Endodermal cell (in vitro differentiated cells): ENCODE measurements at regions not wholly inside any gene's neighbourhood (a gene's known extent, or its start where the extent isn't known, plus 50 kb on each side); places are given as distances from the start of the nearest gene placed in this dataset.

Source experiments
- DNase-seq: peaks from one replicate; pipeline ENCODE4 v3.0.0-alpha.2; 2017
- H3K27ac ChIP-seq: 2 replicates; pipeline ENCODE4 v1.5.1; 2013; ENCODE audit warnings: mild to moderate bottlenecking, low read depth, low read length, moderate library complexity
- H3K27me3 ChIP-seq: 2 replicates; pipeline ENCODE4 v1.6.1; 2013; ENCODE audit warnings: mild to moderate bottlenecking, low read length, moderate library complexity; ENCODE audit not compliant: insufficient read depth, control insufficient read depth, poor library complexity, severe bottlenecking
- H3K36me3 ChIP-seq: 2 replicates; pipeline ENCODE4 v1.7.0; 2013; ENCODE audit warnings: mild to moderate bottlenecking, low read length, moderate library complexity; ENCODE audit not compliant: control insufficient read depth, insufficient read depth
- H3K4me1 ChIP-seq: one replicate; pipeline ENCODE4 v1.7.0; 2013; ENCODE audit warnings: low read length; ENCODE audit not compliant: control insufficient read depth, insufficient read depth
- H3K4me3 ChIP-seq: 2 replicates; pipeline ENCODE4 v1.5.1; 2013; ENCODE audit warnings: mild to moderate bottlenecking, low read length, moderate library complexity
- H3K9ac ChIP-seq: 2 replicates; pipeline ENCODE4 v1.6.1; 2013; ENCODE audit warnings: mild to moderate bottlenecking, low read length, moderate library complexity; ENCODE audit not compliant: poor library complexity, severe bottlenecking; ENCODE audit errors: extremely low read depth
- H3K9me3 ChIP-seq: 2 replicates; pipeline ENCODE4 v1.6.1; 2013; ENCODE audit warnings: mild to moderate bottlenecking, low read length, moderate library complexity; ENCODE audit not compliant: control insufficient read depth
- H3K27ac Mint-ChIP-seq: 2 replicates; pipeline ENCODE4 v1.8.0; 2020; ENCODE audit warnings: mixed read lengths
- H3K27me3 Mint-ChIP-seq: 2 replicates; pipeline ENCODE4 v1.8.0; 2021; ENCODE audit warnings: mild to moderate bottlenecking, mixed read lengths; ENCODE audit not compliant: insufficient read depth
- H3K36me3 Mint-ChIP-seq: 2 replicates; pipeline ENCODE4 v1.8.0; 2020; ENCODE audit warnings: low read depth, mixed read lengths
- H3K4me1 Mint-ChIP-seq: 2 replicates; pipeline ENCODE4 v1.8.0; 2020; ENCODE audit warnings: mixed read lengths
- H3K4me3 Mint-ChIP-seq: 2 replicates; pipeline ENCODE4 v1.8.0; 2020; ENCODE audit warnings: mild to moderate bottlenecking, moderate library complexity, mixed read lengths
- H3K9me3 Mint-ChIP-seq: 2 replicates; pipeline ENCODE4 v1.8.0; 2020; ENCODE audit warnings: mild to moderate bottlenecking, mixed read lengths
- WGBS, 2 experiments: methylation state at CpG; one replicate each; pipeline versions ENCODE4 v1.1.5 to v1.1.7; 2013; ENCODE audit warnings: missing lambda C conversion rate in 2 of 2, mixed read lengths in 1 of 2; ENCODE audit not compliant: insufficient coverage in 1 of 2, insufficient read length in 1 of 2; 5-methylcytosine and 5-hydroxymethylcytosine counted together
- TF ChIP-seq, protein P1 (sequence below): fragments of 200-600 bp; sonication (generic); conservative IDR thresholded peaks from 2 replicates; pipeline ENCODE4 v1.5.0; 2021; ENCODE audit warnings: antibody characterized with exemption, mild to moderate bottlenecking

DNA sequence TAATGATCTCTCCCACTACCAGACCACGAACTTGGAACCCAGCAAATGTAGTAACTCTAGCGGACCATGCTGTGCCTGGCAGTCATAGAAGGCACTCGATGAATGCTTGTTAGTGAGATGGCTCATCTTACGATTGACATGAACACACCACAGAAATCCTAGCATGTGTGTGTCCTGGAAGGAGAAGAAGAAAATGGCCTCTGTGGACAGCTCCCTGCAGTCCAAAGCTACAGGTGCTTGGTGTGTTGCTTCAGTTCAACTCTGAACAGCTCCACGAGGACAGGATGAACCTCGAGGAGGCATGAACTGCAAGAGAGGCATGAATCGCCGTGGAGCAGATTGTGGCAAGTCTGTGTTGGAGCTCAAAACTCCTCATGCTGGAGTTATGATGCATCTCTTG lies 93.5 kb downstream of the KLF6 start:
- no peak for DNase-seq

DNA sequence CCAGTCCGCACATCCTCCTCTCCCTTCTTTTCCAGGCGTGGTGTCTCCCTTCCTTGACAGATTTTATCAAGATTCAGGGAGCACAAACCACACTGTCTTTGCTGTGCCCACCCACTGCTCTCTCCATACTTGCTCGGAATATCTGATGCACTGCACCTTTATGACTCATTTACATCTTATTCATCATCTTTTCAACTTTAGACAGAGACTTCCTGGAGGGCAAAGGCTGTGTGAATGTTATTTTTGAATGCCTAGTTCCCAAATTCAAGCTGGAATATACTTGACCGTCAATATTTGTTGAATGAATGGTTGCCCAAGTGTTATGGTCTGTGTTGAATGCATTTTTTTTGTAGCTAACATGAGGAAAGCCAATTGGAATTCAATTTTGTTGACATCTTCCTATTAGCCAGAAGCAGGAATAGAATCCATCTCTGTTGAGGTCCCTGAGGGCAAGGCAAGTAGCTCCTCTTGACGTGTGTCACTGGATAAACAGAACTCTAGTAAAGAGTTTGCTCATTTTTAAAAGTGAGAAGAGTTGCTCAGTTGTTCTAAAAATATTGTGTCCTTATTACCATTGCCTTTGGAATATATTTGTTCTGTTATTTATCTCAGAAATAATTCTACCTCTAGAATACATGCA lies 95.0 kb downstream of the KLF6 start:
- no peak overlapping the region for H3K27ac ChIP-seq
- Mint-ChIP-seq H3K4me1 (peaks cover 36% of the 10 kb centered on the region), H3K36me3 (no peaks in the 10 kb centered on the region), H3K27me3 (no peaks in the 10 kb centered on the region), H3K9me3 (no peaks in the 10 kb centered on the region), H3K4me3 (no peak overlapping the region), H3K27ac (no peak overlapping the region)
- H3K4me3 ChIP-seq: no peak overlapping the region
- 94 to 96% methylated on average over 3 to 5 of the region's 5 CpGs for WGBS, 2 experiments
- no peak overlapping the region for H3K9ac ChIP-seq
- TF ChIP-seq, protein P1, sequence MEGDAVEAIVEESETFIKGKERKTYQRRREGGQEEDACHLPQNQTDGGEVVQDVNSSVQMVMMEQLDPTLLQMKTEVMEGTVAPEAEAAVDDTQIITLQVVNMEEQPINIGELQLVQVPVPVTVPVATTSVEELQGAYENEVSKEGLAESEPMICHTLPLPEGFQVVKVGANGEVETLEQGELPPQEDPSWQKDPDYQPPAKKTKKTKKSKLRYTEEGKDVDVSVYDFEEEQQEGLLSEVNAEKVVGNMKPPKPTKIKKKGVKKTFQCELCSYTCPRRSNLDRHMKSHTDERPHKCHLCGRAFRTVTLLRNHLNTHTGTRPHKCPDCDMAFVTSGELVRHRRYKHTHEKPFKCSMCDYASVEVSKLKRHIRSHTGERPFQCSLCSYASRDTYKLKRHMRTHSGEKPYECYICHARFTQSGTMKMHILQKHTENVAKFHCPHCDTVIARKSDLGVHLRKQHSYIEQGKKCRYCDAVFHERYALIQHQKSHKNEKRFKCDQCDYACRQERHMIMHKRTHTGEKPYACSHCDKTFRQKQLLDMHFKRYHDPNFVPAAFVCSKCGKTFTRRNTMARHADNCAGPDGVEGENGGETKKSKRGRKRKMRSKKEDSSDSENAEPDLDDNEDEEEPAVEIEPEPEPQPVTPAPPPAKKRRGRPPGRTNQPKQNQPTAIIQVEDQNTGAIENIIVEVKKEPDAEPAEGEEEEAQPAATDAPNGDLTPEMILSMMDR: no peak
- H3K36me3 ChIP-seq: no peaks in the 10 kb centered on the region
- H3K9me3 ChIP-seq: no peaks in the 10 kb centered on the region
- DNase-seq: no peak
- no peaks in the 10 kb centered on the region for H3K27me3 ChIP-seq
- peaks cover 14% of the 10 kb centered on the region for H3K4me1 ChIP-seq

More for the DNA sequence above, 93.5 kb downstream of the KLF6 start:
- H3K9me3 ChIP-seq: no peaks in the 10 kb centered on the region
- Mint-ChIP-seq H3K4me1 (peaks cover 32% of the 10 kb centered on the region), H3K36me3 (no peaks in the 10 kb centered on the region), H3K27me3 (no peaks in the 10 kb centered on the region), H3K9me3 (no peaks in the 10 kb centered on the region), H3K4me3 (no peak overlapping the region), H3K27ac (no peak overlapping the region)
- H3K27ac ChIP-seq: no peak overlapping the region
- H3K27me3 ChIP-seq: no peaks in the 10 kb centered on the region
- TF ChIP-seq, protein P1: no peak
- H3K9ac ChIP-seq: no peak overlapping the region
- WGBS, 2 experiments: 92 to 97% methylated on average over 8 of the region's 8 CpGs
- no peak overlapping the region for H3K4me3 ChIP-seq
- no peaks in the 10 kb centered on the region for H3K36me3 ChIP-seq
- peaks cover 14% of the 10 kb centered on the region for H3K4me1 ChIP-seq

GRCh38 chr10:3687510-3688081 lies 97.4 kb downstream of the KLF6 start:
- Histone ChIP-seq H3K4me3 (no peak overlapping the region), H3K27me3 (no peaks in the 10 kb centered on the region), H3K27ac (no peak overlapping the region), H3K9me3 (no peaks in the 10 kb centered on the region), H3K9ac (no peak overlapping the region), H3K36me3 (no peaks in the 10 kb centered on the region), H3K4me1 (peaks cover 8% of the 10 kb centered on the region)
- TF ChIP-seq, protein P1: no peak
- H3K36me3 Mint-ChIP-seq: no peaks in the 10 kb centered on the region
- peaks cover 19% of the 10 kb centered on the region for H3K4me1 Mint-ChIP-seq
- WGBS, 2 experiments: 88 to 98% methylated on average over 3 to 4 of the region's 5 CpGs
- no peak for DNase-seq
- H3K27ac Mint-ChIP-seq: no peak overlapping the region
- no peak overlapping the region for H3K4me3 Mint-ChIP-seq
- H3K9me3 Mint-ChIP-seq: no peaks in the 10 kb centered on the region
- no peaks in the 10 kb centered on the region for H3K27me3 Mint-ChIP-seq
